ENCODE measurements at regions not wholly inside any gene's neighbourhood (a gene's known extent, or its start where the extent isn't known, plus 50 kb on each side); places are given as distances from the start of the nearest gene placed in this dataset.

DNA sequence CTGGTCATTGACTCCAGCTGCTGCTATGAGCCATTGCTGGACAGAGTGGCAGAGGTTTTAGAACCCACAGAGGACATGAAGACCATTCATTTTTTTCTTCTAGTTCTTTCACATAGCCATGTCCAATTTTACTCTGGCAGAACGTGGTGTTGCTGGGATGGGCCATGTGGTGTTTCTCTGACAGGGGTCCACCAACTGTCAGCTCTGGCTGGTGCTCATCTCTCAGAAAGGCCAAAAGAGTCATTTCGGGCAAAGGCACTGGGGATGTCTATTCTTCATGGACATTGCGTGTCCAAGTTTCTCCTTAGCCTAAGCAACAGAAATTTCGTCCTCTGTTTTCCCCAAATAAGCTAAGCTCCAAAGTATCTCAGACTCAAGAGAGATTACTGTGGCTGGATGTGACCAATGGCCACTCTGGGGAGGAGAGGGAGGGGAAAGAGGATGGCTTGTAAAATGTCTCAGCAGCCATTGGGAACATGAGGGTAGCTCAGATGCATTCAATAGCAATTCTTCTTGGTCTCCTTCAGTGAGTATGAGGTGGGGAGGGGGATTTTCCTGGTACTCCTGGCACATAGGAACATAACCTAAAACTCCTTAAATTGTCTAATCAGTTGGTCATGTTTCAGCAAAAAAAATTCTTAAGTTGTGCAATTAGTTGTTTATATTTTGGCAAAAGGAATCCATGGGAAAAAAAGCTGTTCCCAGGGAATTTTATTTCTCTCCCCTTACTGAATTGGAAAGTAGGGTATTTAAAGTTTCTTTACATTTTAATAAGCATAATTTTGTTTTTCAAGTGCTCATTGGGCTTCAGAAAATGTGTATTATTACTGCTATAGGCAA, 131.6 kb upstream of the MITF start:
- H3K27ac ChIP-seq = no peak overlapping the region
- no peak for TF ChIP-seq CTCF (conservative IDR thresholded peaks at IDR 0.05)

DNA sequence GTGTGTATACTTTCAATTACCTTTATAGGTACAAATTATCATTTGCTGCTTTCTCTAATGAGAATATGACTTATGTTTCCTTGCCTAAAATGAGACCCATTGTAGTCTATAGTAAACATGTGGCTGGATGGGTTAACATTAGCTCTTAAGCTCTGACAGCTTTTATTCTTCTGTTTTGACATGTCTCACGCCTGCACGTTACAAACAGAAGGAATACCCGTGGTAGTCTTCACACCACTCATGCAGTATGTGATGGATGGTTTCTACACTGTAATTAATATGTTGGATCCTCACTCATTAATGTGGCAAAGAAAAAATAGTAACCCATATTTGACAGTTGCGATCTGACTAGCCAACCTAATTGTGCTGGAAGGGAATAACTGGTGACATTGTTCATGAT, 133.4 kb upstream of the MITF start:
- no peak for TF ChIP-seq CTCF (conservative IDR thresholded peaks at IDR 0.05)
- H3K27ac ChIP-seq = no peak overlapping the region

GRCh38 chr3:69604735-69605450, 134.4 kb upstream of the MITF start:
- no peak overlapping the region for H3K27ac ChIP-seq
- TF ChIP-seq CTCF (conservative IDR thresholded peaks at IDR 0.05) = no peak

DNA sequence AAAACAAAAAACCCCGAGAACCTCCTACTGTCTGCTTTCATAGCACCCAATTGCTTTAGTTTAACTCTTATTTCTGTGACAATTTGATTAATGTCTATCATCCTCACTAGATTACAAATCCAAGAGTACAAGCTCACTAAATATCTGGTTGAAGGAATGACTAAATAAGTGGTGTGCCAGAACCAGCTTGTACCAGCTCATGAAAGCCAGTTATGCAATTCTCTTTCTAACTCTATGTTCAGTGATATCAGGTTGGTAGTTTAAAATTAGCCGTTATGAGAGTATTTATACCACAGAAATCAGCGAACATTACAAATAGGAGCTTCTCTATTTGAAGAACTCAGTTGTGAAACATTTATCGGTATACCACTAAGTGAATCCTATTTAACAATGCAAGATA, 137.2 kb upstream of the MITF start:
- no peak for TF ChIP-seq CTCF (conservative IDR thresholded peaks at IDR 0.05)
- no peak overlapping the region for H3K27ac ChIP-seq

GRCh38 chr3:69594286-69594685, 145.0 kb upstream of the MITF start:
- H3K27ac ChIP-seq = no peak overlapping the region
- TF ChIP-seq CTCF (conservative IDR thresholded peaks at IDR 0.05) = no peak

DNA sequence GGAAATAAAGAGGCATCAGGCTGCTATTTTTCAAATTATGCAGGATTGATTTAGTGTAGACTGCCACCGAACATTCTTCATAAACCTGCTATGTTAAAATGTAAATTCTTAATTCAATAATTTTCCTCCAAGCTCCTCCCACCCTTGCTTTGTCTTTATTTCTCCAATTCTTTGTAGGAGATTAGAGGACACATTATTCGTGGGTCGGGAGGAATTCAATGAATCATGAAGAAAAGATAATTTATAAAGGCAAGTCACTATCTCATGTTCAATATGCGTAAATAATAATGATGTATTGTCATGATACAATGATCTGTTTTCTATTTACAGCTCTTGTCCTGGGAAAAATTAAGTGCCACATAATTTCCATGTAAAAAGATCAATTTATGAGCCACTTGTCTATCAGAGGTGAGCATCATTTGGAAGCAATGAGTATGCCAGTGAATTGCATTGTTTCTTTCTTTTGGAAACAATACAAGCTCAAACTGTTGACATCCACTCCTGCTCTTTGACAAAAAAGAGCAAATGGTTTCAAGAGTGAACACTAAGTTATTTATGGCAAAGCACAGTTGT, 148.0 kb upstream of the MITF start:
- no peak for TF ChIP-seq CTCF (conservative IDR thresholded peaks at IDR 0.05)
- H3K27ac ChIP-seq = no peak overlapping the region

DNA sequence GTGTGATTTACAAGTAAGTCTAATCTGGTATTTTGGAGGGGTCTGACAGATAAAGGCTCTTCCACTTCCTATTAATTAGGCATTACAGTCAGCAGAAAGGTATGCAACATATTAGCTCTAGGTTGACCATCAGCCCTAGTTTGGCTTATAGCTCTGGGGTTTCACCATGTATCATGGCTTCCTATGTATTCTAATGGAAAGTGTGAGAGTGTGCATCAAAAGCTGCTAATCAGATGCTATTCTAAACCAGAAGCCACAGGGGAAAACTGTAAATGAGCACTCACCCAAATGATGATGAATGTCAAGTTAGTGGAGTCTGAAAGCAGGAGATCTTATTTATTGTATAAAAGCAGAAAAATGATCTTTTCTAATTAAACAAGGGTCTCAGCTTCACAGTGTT, 149.2 kb upstream of the MITF start:
- no peak overlapping the region for H3K27ac ChIP-seq
- TF ChIP-seq CTCF (conservative IDR thresholded peaks at IDR 0.05) = no peak

Data from VCaP (cell line).